NCI-H82 (cell line): ENCODE measurements at regions not wholly inside any gene's neighbourhood (a gene's known extent, or its start where the extent isn't known, plus 50 kb on each side); places are given as distances from the start of the nearest gene placed in this dataset.
"Not testable (repeated sequence)": the region's sequence is repeated elsewhere in the genome, so short reads cannot be mapped to it uniquely, and the experiment has no call there.

Experiments
- DNase-seq: peaks from one replicate; lab custom pipeline; 2025; lab: John Stamatoyannopoulos, UW

GRCh38 chr14:98910061-98910460 is 361.9 kb downstream of the BCL11B start:
- no peak for DNase-seq

- no peak for DNase-seq
Observed at GRCh38 chr14:98912655-98913054, 359.3 kb downstream of the BCL11B start.

GRCh38 chr14:98913967-98914650 is 357.9 kb downstream of the BCL11B start:
- no peak for DNase-seq

GRCh38 chr14:98914942-98915341 is 357.1 kb downstream of the BCL11B start:
- no peak for DNase-seq

GRCh38 chr14:98915625-98916024 is 356.4 kb downstream of the BCL11B start:
- no peak for DNase-seq

- DNase-seq = no peak
Observed at GRCh38 chr14:98916036-98916435, 356.0 kb downstream of the BCL11B start.

GRCh38 chr14:98916476-98916875 is 355.5 kb downstream of the BCL11B start:
- DNase-seq = no peak

GRCh38 chr14:98919434-98919833 is 352.6 kb downstream of the BCL11B start:
- DNase-seq = no peak

GRCh38 chr14:98921306-98921705 is 350.7 kb downstream of the BCL11B start:
- not testable (repeated sequence) for DNase-seq

- no peak for DNase-seq
Observed at GRCh38 chr14:98923596-98923995, 348.4 kb downstream of the BCL11B start.

- no peak for DNase-seq
Observed at GRCh38 chr14:98924046-98924445, 348.0 kb downstream of the BCL11B start.

GRCh38 chr14:98925354-98926040 is 346.5 kb downstream of the BCL11B start:
- DNase-seq = no peak

GRCh38 chr14:98926146-98926545 is 345.9 kb downstream of the BCL11B start:
- DNase-seq = no peak

GRCh38 chr14:98926801-98927200 is 345.2 kb downstream of the BCL11B start:
- no peak for DNase-seq

- DNase-seq = no peak
Observed at GRCh38 chr14:98927986-98928385, 344.0 kb downstream of the BCL11B start.

- no peak for DNase-seq
Observed at GRCh38 chr14:98928418-98928817, 343.6 kb downstream of the BCL11B start.

GRCh38 chr14:98931126-98931525 is 340.9 kb downstream of the BCL11B start:
- no peak for DNase-seq

GRCh38 chr14:98931911-98932310 is 340.1 kb downstream of the BCL11B start:
- no peak for DNase-seq

- no peak for DNase-seq
Observed at GRCh38 chr14:98932431-98933325, 339.3 kb downstream of the BCL11B start.

- DNase-seq = not testable (repeated sequence)
Observed at GRCh38 chr14:98934569-98934968, 337.4 kb downstream of the BCL11B start.

- DNase-seq = no peak
Observed at GRCh38 chr14:98935921-98936320, 336.1 kb downstream of the BCL11B start.

- no peak for DNase-seq
Observed at GRCh38 chr14:98937021-98937420, 335.0 kb downstream of the BCL11B start.
